ENCODE measurements at regions not wholly inside any gene's neighbourhood (a gene's known extent, or its start where the extent isn't known, plus 50 kb on each side); places are given as distances from the start of the nearest gene placed in this dataset.

- TF ChIP-seq CTCF (IDR thresholded peaks at IDR 0.05; ENCODE audit: insufficient read depth, low read length, poor library complexity, severe bottlenecking) (no peak), EZH2phosphoT487 (conservative IDR thresholded peaks at IDR 0.05; ENCODE audit: low read length) (no peak)
These were observed 73.0 kb upstream of the PJA2 start for GRCh38 chr5:109482748-109483147.

Measured in SU-DHL-6 (cell line).